Stimulated activated CD4-positive, alpha-beta T cell treated with anti-CD3 and anti-CD28 coated beads, Interleukin-4, amount 100 ng/mL, for 48 hours (primary cell): ENCODE measurements at regions not wholly inside any gene's neighbourhood (a gene's known extent, or its start where the extent isn't known, plus 50 kb on each side); places are given as distances from the start of the nearest gene placed in this dataset.

Experiments
- DNase-seq, 2 donors: peaks; one replicate each; pipeline ENCODE4 v3.0.0-alpha.2; 2020; ENCODE audit warnings: low read depth in 2 of 2

DNA sequence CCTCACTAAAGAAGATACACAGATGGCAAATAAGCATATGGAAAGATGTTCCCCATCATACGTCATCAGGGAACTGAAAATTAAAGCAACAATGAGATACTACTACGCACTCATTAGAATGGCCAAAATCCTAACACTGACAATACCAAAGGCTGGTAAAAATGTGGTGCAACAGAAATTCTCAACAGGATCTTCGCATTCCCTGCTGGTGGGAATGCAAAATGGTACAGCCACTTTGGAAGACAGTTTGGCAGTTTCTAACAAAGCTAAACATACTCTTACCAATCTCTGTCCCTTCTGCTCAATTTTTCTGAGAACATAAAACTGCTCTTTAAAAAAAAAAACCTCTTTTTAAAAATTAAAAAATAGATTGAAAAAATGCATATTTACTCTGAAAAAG lies 300.2 kb downstream of the FBXW7 start:
- DNase-seq = no peak

DNA sequence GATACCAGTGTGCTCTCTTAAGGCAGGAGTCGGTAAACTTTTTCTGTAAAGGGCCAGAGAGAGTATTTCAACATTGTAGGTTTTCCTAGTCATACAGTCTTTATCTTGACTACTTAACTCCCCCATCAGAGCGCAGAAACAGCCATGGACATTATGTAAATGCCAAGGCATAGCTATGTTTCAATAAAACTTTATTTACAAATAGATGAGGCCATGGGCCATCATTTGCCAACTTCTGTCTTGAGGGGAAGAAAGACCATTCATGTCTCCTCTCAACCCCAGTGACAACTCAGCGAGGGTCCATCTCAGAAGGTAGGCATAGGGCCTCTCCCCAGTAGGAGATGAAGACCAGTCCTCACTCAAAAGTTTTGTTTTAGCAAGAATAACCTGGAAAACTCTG lies 301.3 kb downstream of the FBXW7 start:
- no peak for DNase-seq

- DNase-seq = no peak
Observed at GRCh38 chr4:152232271-152232670, 303.6 kb downstream of the FBXW7 start.

DNA sequence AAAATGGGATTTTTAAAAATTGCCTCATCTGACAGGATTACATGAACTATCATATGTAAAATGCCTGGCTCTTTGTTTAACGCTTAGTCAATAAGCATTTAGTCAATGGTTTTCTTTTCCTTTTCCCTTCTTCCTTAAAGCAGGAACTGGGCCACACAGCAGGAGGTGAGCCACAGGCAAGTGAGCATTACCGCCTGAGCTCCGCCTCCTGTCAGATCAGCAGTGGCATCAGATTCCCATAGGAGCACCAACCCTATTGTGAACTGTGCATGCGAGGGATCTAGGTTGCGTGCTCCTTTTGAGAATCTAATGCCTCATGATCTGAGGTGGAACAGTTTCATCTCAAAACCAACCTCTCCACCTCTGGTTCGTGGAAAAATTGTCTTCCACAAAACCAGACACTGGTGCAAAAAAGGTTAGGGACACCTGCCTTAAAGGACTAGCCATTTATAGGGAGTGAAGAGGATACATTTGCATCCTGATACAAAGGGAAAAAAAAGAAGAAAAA lies 306.1 kb downstream of the FBXW7 start:
- DNase-seq = no peak

DNA sequence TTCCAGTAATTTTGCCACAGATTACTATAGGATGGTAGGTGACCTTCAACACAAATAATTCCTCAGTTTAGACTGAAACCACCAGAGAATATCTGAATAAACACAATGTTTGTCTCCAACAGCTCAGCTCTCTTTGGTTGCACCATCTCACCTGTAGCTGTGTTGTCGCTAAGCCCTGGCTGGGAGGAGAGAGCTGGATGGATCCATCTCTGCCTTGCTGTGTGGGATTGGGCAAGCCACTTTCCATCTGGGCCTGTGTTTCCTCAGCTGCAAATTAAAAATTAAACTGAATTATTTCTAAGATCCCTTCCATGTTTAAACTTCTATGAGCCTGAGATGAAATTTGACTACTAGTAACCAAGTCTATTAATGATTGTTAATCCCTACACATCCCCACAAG lies 310.2 kb downstream of the FBXW7 start:
- no peak for DNase-seq

GRCh38 chr4:152224721-152225420 lies 311.0 kb downstream of the FBXW7 start:
- DNase-seq = no peak

GRCh38 chr4:152224223-152224622 lies 311.7 kb downstream of the FBXW7 start:
- no peak for DNase-seq

DNA sequence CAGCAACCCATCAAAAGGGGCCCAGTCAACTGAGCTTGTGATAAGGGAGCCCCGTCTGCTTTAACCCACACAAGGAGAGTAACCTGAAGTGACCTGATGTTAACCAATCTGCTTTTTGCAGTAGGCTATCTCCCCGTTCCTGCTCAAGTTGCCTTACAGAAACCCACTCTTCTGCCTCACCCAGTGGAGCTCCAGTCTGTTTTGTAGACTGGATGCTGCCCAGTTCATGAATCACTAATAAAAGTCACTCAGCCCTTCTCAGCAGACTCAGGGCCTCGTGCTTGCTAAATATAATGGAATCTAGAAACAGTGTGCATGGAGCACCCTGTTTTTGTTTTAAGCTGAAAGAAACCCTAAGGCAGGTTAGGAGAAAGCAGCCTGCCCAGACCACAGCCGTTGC lies 312.3 kb downstream of the FBXW7 start:
- DNase-seq = no peak

DNA sequence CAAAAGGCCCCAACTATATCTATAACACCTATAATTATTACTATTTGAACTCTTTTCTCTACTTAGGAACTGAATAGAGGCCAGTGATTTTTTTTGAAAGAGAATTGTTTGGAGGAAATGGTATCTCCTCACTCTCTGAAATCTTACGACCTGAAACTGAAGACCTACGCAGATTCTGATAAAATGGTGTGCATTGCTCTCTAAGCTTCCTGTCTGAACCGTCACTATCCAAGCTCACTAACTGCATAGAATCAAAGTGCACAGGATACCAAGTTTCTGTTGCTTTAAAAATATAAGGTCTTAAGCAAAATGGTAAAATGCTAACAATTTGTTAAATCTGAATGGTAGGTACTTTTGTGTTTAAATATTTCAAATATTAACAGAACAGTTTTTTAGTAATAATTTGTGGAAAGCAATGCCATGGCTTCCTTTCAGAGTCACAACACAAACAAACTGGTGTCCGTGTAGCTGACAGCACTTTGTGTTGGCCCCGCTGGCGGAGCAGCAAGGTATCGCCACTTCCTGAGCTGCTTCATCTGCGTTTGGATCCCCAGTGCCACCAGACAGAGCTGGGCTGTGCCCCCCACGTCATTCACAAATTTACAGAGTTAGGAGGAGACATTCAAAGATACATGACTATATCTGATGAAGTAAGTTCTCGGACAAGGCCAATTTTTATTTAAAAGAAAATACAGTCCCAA lies 313.9 kb downstream of the FBXW7 start:
- no peak for DNase-seq

DNA sequence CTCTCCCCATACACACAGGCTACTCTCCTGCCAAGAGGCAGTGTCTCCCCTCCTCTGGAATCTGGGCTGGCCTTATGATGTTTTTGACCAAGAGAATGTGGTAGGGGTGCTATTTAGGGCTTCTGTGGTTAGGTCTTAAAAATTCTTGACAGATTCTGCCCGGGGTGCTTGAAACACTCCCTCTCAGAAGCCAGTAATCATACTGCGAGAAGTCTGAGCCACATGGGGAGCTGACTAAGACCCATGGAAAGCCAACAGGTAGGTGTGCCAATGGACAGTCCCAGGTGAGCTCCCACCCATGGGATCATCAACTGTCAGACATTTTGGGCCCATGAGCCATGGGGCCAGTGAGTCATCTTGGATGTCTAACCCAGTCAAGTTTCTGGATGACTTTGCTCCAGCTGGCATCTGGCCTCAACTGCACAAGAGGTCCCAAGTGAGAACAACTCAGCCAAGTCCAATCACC lies 315.7 kb downstream of the FBXW7 start:
- peak; percentile 7 to 16 for DNase-seq

DNA sequence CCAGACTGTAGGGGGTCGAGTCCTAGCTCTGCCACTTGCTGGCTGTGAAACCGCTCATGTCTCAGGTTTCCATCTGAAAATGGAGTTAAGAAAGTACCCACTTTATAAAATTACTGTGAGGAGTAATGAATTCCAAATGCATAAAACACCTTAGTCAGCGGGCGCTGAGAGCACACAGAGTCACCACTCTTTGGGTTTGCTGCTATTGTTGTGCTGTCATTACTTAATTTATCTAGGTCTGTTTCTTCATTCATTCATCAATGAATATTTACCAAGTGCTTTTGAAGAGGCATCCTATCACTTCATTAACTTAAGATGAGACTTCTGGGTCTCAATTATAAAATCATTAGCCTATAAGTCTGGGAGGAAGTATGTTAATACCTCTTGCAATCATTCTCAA lies 317.3 kb downstream of the FBXW7 start:
- no peak for DNase-seq

DNA sequence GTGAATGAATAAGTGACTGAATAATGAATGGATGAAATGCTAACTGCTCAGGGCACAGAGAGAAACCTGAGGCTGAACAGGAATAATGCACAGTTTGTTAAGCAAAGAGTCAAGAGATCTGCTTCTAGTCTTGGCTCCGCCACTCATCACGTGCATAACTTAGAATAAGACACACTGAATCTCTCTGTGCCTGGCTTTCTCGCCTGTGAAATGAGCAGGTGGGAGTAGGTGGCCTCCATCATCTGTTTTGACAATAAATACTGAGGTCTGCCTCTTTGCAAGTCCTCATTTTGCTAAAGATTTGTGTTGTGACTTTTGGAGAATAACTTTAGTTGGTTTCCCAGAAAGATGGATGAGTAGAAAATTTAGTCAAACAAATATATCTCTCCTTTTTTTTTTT lies 318.0 kb downstream of the FBXW7 start:
- DNase-seq = no peak

- DNase-seq = no peak
Observed at GRCh38 chr4:152211936-152212653, 323.8 kb downstream of the FBXW7 start.

GRCh38 chr4:152209772-152210493 lies 326.0 kb downstream of the FBXW7 start:
- DNase-seq = no peak

DNA sequence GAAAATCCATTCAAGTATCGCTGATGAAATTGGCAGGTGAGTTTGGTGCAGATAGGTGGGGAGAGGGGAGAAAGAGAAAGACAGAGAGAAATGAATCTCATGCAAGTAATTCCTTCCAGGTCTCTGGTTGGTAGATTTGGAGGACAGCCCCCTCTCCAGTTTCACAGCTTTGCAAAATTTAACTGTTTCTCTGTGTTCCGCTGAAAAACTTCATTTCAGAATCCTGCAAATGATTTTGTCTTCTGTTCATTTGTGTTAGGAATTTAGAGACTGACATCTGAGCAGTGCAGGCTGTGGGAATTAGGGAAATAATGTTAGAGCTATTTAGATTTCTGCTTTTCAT lies 328.5 kb downstream of the FBXW7 start:
- DNase-seq = no peak

DNA sequence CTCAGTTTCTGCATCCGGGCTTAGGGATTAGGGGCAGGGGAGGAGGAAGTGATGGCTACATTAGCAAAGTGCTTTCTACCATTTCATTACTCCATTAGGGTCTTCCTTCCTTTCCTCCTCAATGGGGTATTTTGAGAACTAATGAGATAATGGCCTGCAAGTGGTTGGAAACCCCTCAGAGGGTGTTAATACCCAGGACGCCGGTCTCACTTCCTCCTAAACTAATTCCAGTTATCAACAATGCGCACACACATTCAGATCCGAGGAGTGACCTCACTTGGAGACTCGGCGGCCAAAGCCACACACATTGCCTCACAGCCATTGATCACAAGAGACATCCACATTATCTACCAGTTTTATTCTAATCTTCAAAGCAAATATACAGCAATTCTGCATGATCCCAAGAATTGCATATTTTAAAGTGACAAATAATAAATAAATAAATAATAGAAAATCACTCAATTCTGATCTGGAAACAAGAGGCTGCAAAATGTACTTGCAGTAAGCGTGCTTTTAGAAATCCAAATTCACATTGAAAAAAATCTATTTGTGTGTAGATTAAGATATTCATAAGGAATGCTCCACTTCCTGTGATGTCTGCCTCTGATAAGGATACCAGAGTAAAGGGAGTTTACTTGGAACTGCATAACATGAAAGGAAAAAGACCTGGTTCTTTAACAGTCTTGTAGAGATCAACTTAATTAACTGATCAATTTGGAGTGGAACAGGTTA lies 329.1 kb downstream of the FBXW7 start:
- no peak for DNase-seq

GRCh38 chr4:152206185-152206584 lies 329.7 kb downstream of the FBXW7 start:
- no peak for DNase-seq

DNA sequence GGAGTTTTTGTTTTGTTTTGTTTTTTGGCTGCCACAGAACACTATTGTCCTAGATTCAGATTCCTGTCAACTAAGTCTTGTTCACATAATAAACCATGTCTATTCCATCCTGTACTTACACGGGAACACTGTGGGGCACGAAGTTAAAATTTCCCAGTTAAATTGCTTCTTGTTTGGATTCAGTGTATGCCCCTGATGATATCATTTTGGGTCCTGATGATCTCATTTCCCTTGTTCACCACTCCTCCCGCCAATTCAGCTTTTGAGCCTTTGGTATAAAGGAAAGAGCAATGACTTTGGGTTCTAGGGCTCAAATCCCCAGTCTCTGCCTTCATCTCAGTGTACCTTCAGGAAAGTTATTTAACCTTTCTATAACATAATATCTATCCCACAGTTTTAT lies 333.5 kb downstream of the FBXW7 start:
- DNase-seq = no peak

GRCh38 chr4:152200511-152201333 lies 335.2 kb downstream of the FBXW7 start:
- no peak for DNase-seq

GRCh38 chr4:152197211-152197610 lies 338.7 kb downstream of the FBXW7 start:
- no peak for DNase-seq

DNA sequence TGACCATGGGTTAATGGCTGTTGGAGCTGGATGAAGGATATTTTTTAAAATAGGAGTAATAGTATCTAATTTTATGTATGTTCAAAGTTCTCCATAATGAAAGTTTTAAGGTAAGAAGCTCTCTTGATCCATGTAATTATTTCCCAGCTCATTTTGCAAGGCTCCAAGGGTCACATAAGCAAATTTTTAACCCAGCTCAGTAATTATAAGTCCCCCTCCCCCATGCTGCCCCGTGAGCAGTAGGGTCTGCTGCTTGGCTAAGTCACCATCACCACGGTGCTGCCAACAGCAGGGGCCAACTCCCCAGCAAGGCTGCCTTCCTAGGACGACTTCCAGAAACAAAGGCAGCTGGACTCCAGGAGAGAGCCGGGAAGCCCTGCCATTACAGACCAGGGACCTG lies 340.0 kb downstream of the FBXW7 start:
- no peak for DNase-seq
